ENCODE measurements at regions not wholly inside any gene's neighbourhood (a gene's known extent, or its start where the extent isn't known, plus 50 kb on each side); places are given as distances from the start of the nearest gene placed in this dataset.

DNA sequence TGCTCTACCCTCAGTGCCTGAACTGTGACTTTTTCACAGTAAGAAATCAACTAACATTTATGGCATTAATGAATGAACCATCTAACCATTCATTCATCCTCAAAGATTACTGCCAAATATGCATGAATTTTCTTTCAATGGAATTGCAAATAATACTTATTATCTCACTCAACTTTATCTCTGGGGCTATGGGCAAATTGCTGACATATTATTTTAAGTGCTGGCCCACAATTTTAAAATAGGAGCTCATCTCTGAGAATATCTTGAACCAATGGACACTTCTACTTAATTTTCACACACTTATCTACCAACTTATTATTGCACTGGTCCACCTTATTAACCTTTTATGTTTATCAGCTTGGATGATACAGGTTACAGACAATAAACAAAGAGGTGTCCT, 182.8 kb downstream of the RBM43 start:
- no peak for DNase-seq

DNA sequence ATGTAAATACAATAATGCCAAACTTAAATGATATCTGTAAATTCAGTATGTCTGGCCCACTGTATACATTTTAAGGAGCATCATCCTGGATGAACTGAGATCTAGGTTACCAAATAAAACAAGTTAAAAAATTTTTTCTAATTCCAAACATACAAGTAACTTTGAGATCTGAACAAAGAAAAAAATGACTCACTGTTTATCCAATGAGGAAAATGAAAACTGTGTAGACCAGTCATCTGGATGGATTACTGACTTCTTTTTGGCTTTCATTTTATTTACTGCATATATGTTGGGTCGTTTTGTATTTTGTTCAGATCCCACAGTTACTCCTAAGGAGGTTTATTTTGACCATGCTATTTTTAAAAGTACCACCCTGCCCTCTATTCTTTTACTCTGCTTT, 189.8 kb downstream of the RBM43 start:
- DNase-seq = no peak

DNA sequence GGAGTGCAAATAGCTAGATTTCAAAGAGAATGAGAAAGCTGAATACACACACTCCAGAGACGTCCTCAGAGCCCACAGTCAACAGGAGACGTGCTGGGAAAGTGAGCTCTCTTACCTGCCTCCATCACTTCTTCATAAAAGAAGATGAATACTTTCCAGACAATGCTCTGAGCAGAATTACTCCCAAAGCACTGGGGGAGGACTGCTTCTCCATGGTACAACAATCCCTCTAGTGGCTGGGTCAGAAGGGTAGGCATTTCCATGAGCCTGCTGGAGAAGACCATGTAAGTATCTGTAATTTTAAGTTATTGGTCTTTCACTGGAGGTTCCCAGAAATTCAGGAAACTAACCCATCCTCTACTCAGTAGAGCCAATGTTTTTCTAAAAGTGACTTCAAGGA, 190.3 kb downstream of the RBM43 start:
- DNase-seq = no peak

DNA sequence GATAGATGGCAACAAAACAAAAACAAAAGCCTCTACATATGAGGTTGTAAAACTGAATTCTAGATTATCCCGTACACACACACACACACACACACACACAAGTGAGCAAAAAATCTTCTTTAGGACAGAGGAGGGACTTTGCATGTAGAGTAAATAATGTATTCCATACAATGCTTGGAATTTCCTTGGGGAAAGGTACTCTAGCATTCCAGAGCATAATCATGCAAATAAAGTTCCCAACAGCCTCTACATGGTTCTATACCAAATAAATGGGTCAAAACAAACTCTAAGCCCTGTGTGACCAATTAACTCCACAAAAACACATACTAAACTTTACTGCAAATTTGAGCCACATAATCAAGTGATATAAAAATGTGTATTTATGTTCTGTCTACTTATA, 191.4 kb downstream of the RBM43 start:
- no peak for DNase-seq

DNA sequence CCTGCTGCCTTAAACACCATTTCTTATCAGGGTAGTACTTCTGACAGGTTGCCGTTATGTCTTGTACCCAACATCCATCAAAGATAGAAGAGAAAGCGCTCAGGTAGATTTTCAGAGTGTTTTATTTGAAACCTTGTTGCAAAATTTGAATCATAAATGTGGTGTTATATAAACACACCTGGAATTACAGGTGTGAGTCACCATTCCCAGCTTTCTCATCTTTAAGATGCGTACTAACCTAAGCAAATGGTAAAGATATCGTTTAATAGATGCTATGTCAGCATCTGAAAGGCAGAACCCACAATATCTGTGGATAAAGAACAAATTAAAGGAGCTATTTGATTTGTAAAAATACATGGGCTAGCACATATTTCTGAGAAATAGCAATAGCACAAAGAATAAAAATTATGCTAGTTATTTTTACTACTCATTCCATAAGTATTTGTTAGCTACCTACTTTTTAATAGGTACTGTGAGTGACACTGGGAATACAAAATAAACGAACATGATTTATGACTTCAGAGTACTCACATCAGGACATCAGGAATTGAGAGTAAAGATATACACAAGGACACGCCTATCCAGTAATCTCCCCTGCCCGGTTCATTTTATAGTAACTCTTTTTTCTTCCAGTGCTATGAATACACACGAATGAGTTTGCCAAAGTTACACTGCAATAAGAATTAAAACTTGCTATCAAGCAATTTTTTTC, 193.8 kb downstream of the RBM43 start:
- no peak for DNase-seq

DNA sequence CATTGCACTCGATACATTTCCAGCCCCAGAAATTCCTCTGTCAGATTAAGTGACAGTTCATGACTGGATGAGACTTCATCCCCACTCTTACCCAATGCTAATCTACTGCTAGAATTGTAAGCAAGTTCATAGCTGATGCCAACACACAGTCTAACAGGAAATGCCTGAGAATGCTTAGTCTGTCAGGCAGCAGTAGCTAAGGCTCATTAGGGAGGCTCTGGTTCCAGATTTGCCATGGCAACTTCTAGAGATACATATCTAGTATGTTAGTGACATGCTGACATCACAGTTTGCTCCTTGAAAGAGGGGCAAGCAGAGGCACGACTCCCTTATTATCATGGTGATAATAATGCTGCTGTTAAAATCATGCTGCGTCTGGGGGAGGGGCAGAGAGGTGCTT, 198.4 kb downstream of the RBM43 start:
- no peak for DNase-seq

DNA sequence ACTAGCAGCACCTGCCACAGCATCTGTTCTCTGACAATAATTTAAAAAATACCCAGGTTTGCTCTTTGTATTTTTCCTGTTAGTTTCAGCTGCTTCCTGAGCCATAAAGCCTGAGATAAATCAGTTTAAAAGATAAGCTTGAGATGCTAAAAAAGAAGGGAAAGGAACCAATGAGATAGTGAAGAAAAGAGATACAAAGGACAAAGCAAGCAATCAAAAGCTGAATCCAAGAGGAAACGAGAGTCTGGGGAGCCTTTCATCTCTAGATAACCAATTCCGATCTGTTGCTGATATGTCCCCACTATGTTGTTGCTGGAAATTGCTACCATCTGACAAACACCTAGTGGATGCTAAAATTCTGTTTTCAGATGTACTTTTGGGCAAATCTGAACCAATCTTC, 201.4 kb downstream of the RBM43 start:
- no peak for DNase-seq

DNA sequence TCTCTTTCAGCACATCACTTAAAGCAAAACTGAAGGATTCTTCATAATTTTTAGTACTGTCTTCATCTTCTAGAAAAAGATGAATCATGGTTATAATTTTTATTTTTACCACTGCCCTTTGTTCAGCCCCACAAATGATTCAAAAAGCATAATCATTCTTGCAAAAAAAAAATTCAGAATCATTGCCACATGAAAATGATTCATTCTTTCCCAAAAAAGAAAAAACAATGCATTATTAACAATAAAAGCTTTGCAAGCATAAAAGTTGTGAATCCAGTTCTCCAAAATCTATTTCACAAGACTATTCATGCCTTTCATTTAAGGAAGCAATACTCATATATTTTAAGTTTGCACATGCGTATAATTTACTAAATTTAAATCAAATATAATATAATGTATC, 204.8 kb downstream of the RBM43 start:
- DNase-seq = no peak

DNA sequence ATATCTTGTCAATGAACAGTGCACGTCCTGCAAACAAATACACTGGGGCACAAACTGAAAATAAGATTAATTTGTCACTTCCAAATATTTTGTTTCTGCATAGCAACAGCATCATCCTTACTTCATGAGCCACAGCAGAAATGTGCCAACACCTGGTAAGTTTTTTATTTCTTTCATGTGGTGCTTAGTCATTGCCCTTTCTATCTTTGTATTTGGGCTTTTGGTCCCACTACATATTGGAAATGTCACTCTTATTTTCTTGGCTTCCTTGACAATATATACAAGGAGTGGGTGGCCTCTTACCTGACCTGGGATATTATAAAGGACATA, 208.0 kb downstream of the RBM43 start:
- DNase-seq = no peak

DNA sequence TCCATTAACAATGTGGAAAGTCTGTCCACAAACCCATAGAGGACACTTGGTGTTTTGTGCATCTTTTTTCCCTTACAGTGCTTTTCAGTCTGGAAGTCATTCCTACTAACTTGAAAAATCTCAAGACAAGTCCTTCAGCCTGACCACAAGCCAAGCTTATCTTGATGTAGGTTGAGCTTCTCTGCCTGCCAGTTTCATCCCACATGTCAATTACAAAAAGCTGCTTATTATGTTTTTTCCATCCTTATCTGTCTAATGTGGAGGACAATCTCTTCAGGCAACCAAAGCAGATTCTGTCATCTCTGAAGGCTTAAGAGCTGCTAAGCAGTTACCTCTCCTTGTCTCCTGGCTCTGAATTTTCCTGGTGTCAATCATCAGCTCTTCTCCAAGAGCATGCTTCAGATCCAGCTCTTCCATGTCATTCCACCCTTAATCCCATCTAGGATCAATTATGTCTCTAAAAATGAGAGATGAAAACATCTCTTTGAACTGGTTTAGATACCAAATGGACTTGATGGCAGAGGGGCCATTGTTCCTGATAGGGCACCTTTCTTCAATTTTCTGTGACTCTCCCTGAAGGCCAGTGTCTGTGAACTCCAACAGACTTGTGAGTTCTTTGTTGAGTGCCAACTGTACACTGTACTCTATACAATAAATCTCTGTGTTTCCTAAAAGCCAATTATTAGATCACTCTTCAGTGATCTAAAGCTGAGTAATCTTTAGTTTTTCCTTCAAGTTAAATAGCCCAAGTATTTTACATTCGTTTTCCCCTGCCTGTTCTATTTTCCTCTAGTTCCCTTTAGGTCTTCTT, 208.6 kb downstream of the RBM43 start:
- no peak for DNase-seq

DNA sequence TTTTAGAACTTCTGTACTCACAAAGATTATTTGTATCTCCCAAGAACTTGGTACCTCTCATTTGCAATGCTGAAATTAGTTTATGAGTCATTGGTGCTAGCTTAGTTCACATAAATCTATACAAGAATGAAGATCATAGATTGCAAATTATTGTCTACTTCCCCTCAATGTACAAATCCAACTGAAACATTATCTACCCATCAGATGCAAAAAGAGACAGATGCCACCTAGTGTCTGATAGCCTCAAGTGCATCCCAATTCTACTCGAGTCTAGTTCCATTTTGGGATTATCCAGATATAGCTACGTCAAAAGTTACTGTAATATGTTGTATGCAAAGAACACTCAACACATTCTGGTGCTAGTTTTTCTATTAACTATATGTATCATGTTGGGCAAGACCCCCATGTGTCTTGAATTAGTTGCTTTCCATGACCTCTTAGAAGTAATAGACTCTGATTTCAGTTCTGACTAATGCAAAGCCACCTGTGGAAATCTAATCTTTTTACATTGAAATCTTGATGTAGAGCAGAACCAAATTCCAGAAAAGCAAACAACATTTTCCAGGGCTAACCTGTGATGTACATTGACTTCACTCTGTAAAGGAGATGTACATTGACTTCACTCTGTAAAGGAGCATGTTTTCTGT, 210.0 kb downstream of the RBM43 start:
- no peak for DNase-seq

DNA sequence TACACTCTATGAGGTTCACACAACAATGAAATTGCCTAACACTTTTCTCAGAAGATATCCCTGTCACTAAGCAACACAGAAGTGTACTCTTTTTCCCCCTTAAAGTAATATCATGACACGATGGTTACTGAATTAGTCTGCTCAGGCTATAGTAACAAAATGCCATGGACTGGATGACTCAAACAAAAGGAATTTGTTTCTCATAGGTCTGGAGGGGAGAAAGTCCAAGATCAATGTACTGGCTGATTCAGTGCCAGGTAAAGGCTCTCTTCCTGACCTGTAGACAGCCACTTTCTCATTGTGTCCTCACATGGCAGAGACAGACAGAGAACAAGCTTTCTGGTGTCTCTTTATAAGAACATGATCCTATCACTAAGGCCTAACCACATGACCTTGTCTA, 211.9 kb downstream of the RBM43 start:
- no peak for DNase-seq

DNA sequence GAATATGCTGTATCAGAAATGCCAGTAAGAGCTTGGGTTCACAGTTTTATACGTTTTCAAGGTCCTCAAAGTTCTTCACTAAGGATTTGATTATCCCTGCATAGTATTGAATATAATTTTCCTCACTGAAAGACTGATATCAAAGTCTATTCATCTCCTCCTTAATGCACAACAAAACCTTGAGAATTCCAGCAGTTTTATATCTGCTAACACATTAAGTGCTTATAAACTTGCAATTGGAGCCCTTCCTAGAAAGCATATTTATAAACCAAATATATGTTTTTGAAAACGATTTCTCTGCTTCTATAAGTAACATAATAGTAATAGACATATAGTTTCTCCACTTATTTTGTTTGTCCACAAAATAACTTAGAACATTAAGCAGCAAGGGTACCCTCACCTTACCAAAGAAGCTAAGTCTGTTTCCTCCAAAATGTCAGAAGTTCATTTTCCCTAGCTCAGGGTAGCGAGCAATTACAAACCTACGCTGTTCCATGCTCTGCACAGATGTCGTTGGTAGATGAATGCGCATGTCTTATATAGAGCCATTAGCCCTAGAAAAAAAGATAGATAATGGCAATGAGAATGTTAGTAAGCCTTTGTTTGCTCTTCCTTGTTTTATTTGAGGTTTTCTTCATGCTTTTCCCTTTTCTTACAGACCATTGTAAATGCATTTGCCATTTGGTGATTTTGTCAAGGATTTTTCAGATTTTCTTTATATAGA, 213.2 kb downstream of the RBM43 start:
- no peak for DNase-seq

DNA sequence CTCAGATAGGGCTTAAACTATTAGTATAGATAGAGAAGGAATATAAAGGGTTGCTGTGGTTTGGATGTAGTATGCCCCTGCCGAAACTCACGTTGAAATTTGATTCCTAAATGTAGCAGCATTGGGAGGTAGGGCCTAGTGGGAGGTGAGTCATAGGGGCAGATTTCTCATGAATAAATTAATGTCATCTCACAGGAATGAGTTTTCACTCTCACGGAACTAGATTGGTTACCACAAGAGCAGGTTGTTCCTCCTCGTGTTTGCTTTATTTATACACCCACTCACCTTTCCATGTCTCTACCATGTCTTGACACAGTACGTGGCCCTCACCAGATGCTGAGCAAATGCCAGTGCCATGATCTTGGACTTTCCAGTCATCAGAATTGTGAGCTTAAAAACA, 218.2 kb downstream of the RBM43 start:
- DNase-seq = peak; percentile 34

DNA sequence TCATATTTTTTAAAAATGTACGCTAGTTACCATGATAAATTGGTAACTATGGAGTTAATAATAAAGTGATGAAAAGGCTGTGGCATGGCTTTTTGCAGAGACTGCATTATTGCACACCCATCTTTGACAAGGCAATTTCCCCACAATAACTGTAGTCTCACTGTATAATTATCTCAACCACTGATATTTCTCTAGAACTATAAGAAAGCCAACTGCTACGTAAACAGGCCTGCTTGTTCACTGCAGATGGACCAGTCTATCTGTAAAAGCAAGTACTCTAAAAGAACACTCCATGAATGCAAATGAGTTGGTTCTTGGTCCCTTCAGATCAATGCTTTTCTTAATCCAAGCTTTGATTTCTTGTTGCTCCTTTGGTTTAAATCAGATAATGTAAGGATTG, 218.7 kb downstream of the RBM43 start:
- DNase-seq = no peak

DNA sequence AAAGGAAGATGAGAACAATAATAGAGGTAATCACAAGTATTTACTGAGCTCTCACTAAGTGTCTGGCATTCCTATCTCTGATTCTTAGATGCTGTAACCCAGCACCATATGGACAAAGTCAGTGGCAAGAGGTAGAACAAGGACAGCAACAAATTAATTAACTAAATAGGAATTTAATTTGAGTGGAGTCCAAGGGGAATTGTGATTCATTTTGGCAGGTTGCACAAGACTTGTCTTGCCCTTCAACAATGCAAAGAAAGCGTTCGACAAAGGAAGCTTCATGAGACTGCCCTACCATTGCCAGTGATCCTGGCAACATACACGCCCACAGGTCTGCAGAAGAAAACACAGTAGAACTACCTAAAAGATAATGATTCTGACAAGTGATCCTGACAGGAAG, 221.6 kb downstream of the RBM43 start:
- DNase-seq = no peak

DNA sequence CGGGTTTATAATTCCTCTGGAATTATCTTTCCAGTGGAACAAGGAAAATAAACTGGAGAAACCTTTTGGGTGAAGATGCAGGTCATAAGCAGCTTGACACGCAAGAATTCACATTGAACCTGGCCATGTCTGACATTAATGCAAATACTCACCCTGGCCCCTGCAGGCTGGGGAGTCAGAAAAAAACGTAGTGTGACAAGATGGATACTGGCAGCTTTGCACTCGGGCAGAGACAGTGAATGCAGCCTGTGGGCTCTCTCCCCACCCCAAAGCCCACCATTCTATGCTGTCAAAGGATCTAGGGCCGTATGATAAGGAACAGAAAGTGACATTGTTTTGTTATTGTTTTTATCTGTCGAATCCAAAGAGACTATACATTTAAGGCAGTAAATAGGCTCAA, 223.1 kb downstream of the RBM43 start:
- DNase-seq = no peak

DNA sequence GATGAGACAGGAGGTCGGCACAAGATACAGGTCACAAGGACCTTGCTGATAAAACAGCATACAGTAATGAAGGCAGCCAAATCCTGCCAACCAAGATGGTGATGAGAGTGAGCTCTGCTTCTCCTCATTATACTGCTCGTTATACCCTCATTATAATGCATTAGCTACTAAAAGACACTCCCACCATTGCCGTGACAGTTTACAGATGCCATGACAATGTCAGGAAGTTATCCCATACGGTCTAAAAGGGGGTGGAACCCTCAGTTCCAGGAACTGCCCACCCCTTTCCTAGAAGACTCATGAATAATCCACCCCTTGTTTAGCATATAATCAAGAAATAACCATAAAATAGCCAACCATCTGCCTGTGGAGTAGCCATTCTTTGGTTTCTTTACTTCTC, 224.2 kb downstream of the RBM43 start:
- DNase-seq = no peak

DNA sequence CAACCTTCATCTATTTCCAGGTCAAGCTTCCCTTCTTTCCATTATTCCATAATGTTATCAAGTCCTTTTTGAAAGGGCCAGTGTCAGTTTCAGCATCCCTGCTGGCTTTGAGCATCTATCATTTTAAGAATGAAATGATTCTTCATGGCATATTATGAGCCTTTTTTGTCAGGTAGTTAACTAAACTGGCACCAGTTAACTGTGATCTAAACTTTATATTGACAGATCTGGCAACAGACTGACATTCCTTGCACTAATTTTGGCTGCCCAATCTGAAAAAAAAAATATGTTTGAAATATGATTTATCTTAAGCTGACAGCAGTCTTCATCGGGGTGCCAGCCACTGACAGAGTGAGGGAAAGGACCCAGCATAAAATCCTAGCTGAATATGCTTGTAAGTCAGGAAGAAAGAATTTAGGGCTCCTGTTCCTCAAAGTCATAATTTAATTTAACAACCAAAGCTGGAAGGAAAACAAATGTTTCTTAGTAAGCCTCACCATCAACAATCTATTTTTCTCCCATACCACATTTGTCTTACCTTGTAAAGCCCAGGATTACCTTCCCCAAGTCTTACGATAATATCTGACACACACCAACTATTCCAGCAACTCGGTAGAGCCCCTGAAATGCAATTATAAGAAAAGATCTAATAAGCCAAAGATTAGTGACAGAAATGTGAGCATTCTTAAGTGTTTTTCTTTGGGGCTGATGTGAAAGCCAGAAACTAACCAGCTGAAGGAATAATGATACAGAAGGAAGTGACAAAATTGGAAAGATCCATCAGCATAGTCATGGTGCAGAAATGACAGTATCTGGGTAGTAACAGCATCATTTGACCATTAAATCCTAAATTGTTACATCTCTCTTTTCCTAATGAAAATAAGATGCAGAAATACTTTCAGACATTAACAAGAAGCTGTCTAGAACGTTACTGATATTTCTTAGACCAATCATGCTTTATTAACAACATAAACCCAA, 228.1 kb downstream of the RBM43 start:
- DNase-seq = no peak

DNA sequence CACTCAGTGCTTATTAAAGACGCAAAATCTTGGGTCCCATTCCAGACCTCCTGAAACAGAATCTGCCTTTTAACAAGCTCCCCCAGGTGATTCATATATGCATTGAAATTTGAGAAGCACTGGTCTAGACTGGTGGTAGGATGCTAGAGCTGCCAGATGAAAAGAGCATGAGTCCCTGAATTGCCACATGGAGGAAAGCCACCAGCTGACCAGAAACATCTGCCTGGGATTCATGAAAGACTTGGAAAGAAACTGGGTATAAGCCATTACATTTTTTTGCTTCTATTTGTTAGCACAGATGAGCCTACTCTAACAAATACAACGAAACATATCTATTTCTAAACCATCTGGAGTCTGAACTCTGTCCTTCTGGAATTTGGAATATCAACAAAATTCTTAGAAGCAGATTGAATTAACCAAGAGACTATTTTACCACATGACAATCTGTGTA, 228.9 kb downstream of the RBM43 start:
- no peak for DNase-seq

DNA sequence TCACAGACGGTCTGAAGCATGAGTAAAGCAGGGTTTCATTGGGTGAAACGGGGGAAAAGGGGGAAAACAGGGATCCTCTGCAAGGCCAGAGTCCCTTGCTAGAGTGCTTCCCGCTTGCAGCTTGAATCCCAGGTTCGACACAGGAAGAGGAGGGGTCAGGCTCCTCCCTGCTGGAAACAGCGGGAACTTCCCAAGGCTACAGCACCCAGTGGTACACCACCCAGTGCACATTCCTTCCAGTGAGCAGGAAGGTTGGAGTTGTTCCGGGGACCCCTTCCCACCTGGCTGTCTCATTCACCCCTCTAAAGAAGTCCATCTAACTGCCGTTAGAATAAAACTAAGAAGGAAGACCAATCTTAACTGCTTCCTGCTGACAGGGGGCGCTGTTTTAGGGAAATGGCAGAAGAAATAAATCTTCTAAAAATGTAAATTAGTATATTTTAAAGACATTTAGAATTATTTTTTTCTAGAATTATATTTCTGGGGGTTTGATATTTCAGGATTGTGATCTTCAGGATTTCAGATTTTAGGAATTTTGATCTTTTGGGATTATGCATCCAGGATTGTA, 230.9 kb downstream of the RBM43 start:
- DNase-seq = no peak

All from NCI-H510A (cell line).